Breast epithelium (tissue), 4 donors: ENCODE measurements at regions not wholly inside any gene's neighbourhood (a gene's known extent, or its start where the extent isn't known, plus 50 kb on each side); places are given as distances from the start of the nearest gene placed in this dataset.

Experiments used
- DNase-seq, 2 donors: peaks; one replicate each; pipeline ENCODE4 v3.0.0-alpha.2; 2019; ENCODE audit warnings: low spot score in 2 of 2
- H3K27ac ChIP-seq, 2 donors: fragments of 200-600 bp; sonication (generic) in 1 of 2; one replicate each; pipeline ENCODE4 v1.5.1; 2016 to 2019; ENCODE audit warnings: mild to moderate bottlenecking in 1 of 2
- H3K27me3 ChIP-seq, 2 donors: fragments of 200-600 bp; sonication (generic) in 1 of 2; one replicate each; pipeline versions ENCODE4 v1.5.1 to v1.6.0; 2017 to 2019; ENCODE audit warnings: control low read depth in 1 of 2, mild to moderate bottlenecking in 1 of 2
- H3K36me3 ChIP-seq: fragments of 200-600 bp; one replicate; pipeline ENCODE4 v1.5.1; 2019
- H3K4me1 ChIP-seq, 2 donors: fragments of 200-600 bp; sonication (generic); one replicate each; pipeline ENCODE4 v1.5.1; 2016 to 2019; ENCODE audit warnings: control low read depth in 1 of 2
- H3K4me3 ChIP-seq, 3 donors: fragments of 200-600 bp; sonication (generic); 1 replicate in 2 of 3; 2 replicates in 1 of 3; pipeline ENCODE4 v1.5.1; 2016 to 2019; ENCODE audit warnings: mild to moderate bottlenecking in 3 of 3, moderate library complexity in 2 of 3
- H3K9me3 ChIP-seq, 2 donors: fragments of 200-600 bp; sonication (generic) in 1 of 2; one replicate each; pipeline ENCODE4 v1.5.1; 2016 to 2019; ENCODE audit warnings: control low read depth in 1 of 2
- CTCF ChIP-seq, 3 donors: fragments of 450-650 bp; IDR thresholded peaks; one replicate each; pipeline ENCODE4 v1.5.1; 2016 to 2017; ENCODE audit warnings: antibody characterized with exemption in 3 of 3, mild to moderate bottlenecking in 3 of 3, moderate library complexity in 3 of 3
- POLR2A ChIP-seq: fragments of 450-650 bp; IDR thresholded peaks from one replicate; pipeline ENCODE4 v1.6.1; 2016; ENCODE audit warnings: antibody characterized with exemption, mild to moderate bottlenecking, moderate library complexity
- POLR2AphosphoS5 ChIP-seq, 3 donors: sonication (generic); formaldehyde crosslinking; IDR thresholded peaks; one replicate each; pipeline ENCODE4 v1.6.1; 2017; ENCODE audit warnings: antibody characterized with exemption in 3 of 3
- intact Hi-C: fragments of 100-400 bp; cut with DNase I; formaldehyde crosslinking; loops from one replicate; pipeline ENCODE4 v1.15.1; 2023; ENCODE audit warnings: low total_unique reads

- H3K36me3 ChIP-seq, result no peaks in the 10 kb centered on the region
- no peak for DNase-seq
- TF ChIP-seq POLR2AphosphoS5 (IDR thresholded peaks at IDR 0.05) (no peak), CTCF (IDR thresholded peaks at IDR 0.05) (no peak), POLR2A (no peak)
- intact Hi-C loops, result no loop called here
- no peak overlapping the region for H3K4me3 ChIP-seq
- H3K27me3 ChIP-seq, result no peaks in the 10 kb centered on the region
- no peaks in the 10 kb centered on the region for H3K4me1 ChIP-seq
- no peaks in the 10 kb centered on the region for H3K9me3 ChIP-seq
- H3K27ac ChIP-seq, result no peak overlapping the region
Observed at GRCh38 chr4:182062458-182062857, 180.7 kb upstream of the TENM3 start.

GRCh38 chr4:182062936-182063335 is 180.3 kb upstream of the TENM3 start:
- intact Hi-C loops, result no loop called here
- no peak for TF ChIP-seq CTCF (IDR thresholded peaks at IDR 0.05)
- TF ChIP-seq POLR2AphosphoS5 (IDR thresholded peaks at IDR 0.05), result no peak
- TF ChIP-seq POLR2A, result no peak
- Histone ChIP-seq H3K4me1 (no peaks in the 10 kb centered on the region), H3K9me3 (no peaks in the 10 kb centered on the region), H3K4me3 (no peak overlapping the region), H3K27me3 (no peaks in the 10 kb centered on the region), H3K36me3 (no peaks in the 10 kb centered on the region), H3K27ac (no peak overlapping the region)
- DNase-seq, result no peak

- no peak for TF ChIP-seq POLR2A
- no peak for TF ChIP-seq POLR2AphosphoS5 (IDR thresholded peaks at IDR 0.05)
- no peak for TF ChIP-seq CTCF (IDR thresholded peaks at IDR 0.05)
- no peaks in the 10 kb centered on the region for H3K27me3 ChIP-seq
- intact Hi-C loops, result loop anchor here (2.0 kb wide), 1 partner anchor 61 kb away; no protein-coding TSS in a partner anchor
- H3K36me3 ChIP-seq, result no peaks in the 10 kb centered on the region
- no peak overlapping the region for H3K4me3 ChIP-seq
- no peak for DNase-seq
- H3K27ac ChIP-seq, result no peak overlapping the region
- no peaks in the 10 kb centered on the region for H3K9me3 ChIP-seq
- H3K4me1 ChIP-seq, result no peaks in the 10 kb centered on the region
Observed at GRCh38 chr4:182063651-182064050, 179.6 kb upstream of the TENM3 start.

GRCh38 chr4:182065255-182065654 is 177.9 kb upstream of the TENM3 start:
- intact Hi-C loops, result loop anchor here (2.0 kb wide), 1 partner anchor 60 kb away; no protein-coding TSS in a partner anchor
- TF ChIP-seq POLR2A (no peak), CTCF (IDR thresholded peaks at IDR 0.05) (no peak), POLR2AphosphoS5 (IDR thresholded peaks at IDR 0.05) (no peak)
- H3K36me3 ChIP-seq, result no peaks in the 10 kb centered on the region
- no peak for DNase-seq
- no peaks in the 10 kb centered on the region for H3K27me3 ChIP-seq
- no peaks in the 10 kb centered on the region for H3K9me3 ChIP-seq
- H3K27ac ChIP-seq, result no peak overlapping the region
- no peak overlapping the region for H3K4me3 ChIP-seq
- no peaks in the 10 kb centered on the region for H3K4me1 ChIP-seq

GRCh38 chr4:182066037-182066436 is 177.2 kb upstream of the TENM3 start:
- TF ChIP-seq CTCF (IDR thresholded peaks at IDR 0.05) (no peak), POLR2AphosphoS5 (IDR thresholded peaks at IDR 0.05) (no peak), POLR2A (no peak)
- Histone ChIP-seq H3K27me3 (no peaks in the 10 kb centered on the region), H3K27ac (no peak overlapping the region), H3K9me3 (no peaks in the 10 kb centered on the region), H3K36me3 (no peaks in the 10 kb centered on the region), H3K4me1 (no peaks in the 10 kb centered on the region), H3K4me3 (no peak overlapping the region)
- intact Hi-C loops, result no loop called here
- no peak for DNase-seq
